Sigmoid colon (tissue), 6 donors: ENCODE measurements at regions not wholly inside any gene's neighbourhood (a gene's known extent, or its start where the extent isn't known, plus 50 kb on each side); places are given as distances from the start of the nearest gene placed in this dataset.

Experiments
- DNase-seq: peaks from one replicate; pipeline ENCODE4 v3.0.0-alpha.2; 2019
- H3K27ac ChIP-seq, 4 donors: fragments of 200-600 bp; sonication (generic); one replicate each; pipeline ENCODE4 v1.5.1; 2016 to 2019; ENCODE audit warnings: mild to moderate bottlenecking in 1 of 4
- H3K27me3 ChIP-seq, 3 donors: fragments of 200-600 bp; sonication (generic); one replicate each; pipeline ENCODE4 v1.5.1; 2019; ENCODE audit warnings: mild to moderate bottlenecking in 1 of 3
- H3K36me3 ChIP-seq, 4 donors: fragments of 200-600 bp; sonication (generic); one replicate each; pipeline ENCODE4 v1.5.1; 2016 to 2019
- H3K4me1 ChIP-seq, 4 donors: fragments of 200-600 bp; sonication (generic); one replicate each; pipeline ENCODE4 v1.5.1; 2017 to 2019
- H3K4me3 ChIP-seq, 4 donors: fragments of 200-600 bp; sonication (generic); one replicate each; pipeline ENCODE4 v1.5.1; 2017 to 2019; ENCODE audit warnings: mild to moderate bottlenecking in 2 of 4, moderate library complexity in 1 of 4
- H3K9me3 ChIP-seq, 4 donors: fragments of 200-600 bp in 3 of 4; sonication (generic) in 3 of 4; one replicate each; pipeline versions ENCODE4 v1.5.1 to v1.6.1; 2013 to 2019
- EP300 ChIP-seq, 4 donors: sonication (generic); formaldehyde crosslinking; IDR thresholded peaks; one replicate each; pipeline ENCODE4 v1.6.1; 2017; ENCODE audit warnings: antibody characterized with exemption in 4 of 4
- POLR2A ChIP-seq, 2 donors: fragments of 450-650 bp; IDR thresholded peaks; one replicate each; pipeline ENCODE4 v1.6.1; 2016; ENCODE audit warnings: antibody characterized with exemption in 2 of 2, mild to moderate bottlenecking in 2 of 2, moderate library complexity in 2 of 2
- POLR2AphosphoS5 ChIP-seq, 4 donors: sonication (generic); formaldehyde crosslinking; IDR thresholded peaks; one replicate each; pipeline ENCODE4 v1.6.1; 2017; ENCODE audit warnings: antibody characterized with exemption in 4 of 4
- WGBS, 2 donors: extraction: QIAGEN DNeasy Blood & Tissue Kit; methylation state at CpG; one replicate each; pipeline ENCODE4 v1.1.7; 2013; 5-methylcytosine and 5-hydroxymethylcytosine counted together
- intact Hi-C: fragments of 100-400 bp; cut with DNase I; formaldehyde crosslinking; loops from one replicate; pipeline ENCODE4 v1.15.1; 2023
- TF ChIP-seq, protein P1 (sequence below), 4 experiments: fragments of 450-650 bp in 3 of 4; fragments of 200-600 bp in 1 of 4; IDR thresholded peaks; one replicate each; pipeline ENCODE4 v1.5.1; 2016 to 2019; ENCODE audit warnings: antibody characterized with exemption in 4 of 4, mild to moderate bottlenecking in 3 of 4, moderate library complexity in 2 of 4
- donor health status: healthy with polysubstance abuse.
- donor health status: healthy.

- H3K4me1 ChIP-seq = no peaks in the 10 kb centered on the region
- no peak for DNase-seq
- whole genome bisulfite sequencing, 2 donors = 20 to 66% methylated on average over 3 of the region's 3 CpGs
- no peaks in the 10 kb centered on the region for H3K36me3 ChIP-seq
- H3K9me3 ChIP-seq = no peaks in the 10 kb centered on the region
- TF ChIP-seq POLR2AphosphoS5 (IDR thresholded peaks at IDR 0.05) (no peak), POLR2A (IDR thresholded peaks at IDR 0.05) (no peak), EP300 (IDR thresholded peaks at IDR 0.05) (no peak)
- TF ChIP-seq, protein P1, sequence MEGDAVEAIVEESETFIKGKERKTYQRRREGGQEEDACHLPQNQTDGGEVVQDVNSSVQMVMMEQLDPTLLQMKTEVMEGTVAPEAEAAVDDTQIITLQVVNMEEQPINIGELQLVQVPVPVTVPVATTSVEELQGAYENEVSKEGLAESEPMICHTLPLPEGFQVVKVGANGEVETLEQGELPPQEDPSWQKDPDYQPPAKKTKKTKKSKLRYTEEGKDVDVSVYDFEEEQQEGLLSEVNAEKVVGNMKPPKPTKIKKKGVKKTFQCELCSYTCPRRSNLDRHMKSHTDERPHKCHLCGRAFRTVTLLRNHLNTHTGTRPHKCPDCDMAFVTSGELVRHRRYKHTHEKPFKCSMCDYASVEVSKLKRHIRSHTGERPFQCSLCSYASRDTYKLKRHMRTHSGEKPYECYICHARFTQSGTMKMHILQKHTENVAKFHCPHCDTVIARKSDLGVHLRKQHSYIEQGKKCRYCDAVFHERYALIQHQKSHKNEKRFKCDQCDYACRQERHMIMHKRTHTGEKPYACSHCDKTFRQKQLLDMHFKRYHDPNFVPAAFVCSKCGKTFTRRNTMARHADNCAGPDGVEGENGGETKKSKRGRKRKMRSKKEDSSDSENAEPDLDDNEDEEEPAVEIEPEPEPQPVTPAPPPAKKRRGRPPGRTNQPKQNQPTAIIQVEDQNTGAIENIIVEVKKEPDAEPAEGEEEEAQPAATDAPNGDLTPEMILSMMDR (IDR thresholded peaks at IDR 0.05) = no peak
- H3K27ac ChIP-seq = no peak overlapping the region
- H3K4me3 ChIP-seq = no peak overlapping the region
- no peaks in the 10 kb centered on the region for H3K27me3 ChIP-seq
- intact Hi-C loops = no loop called here
Measured at GRCh38 chr12:25761356-25761755, 197.1 kb upstream of the RASSF8 start.

DNA sequence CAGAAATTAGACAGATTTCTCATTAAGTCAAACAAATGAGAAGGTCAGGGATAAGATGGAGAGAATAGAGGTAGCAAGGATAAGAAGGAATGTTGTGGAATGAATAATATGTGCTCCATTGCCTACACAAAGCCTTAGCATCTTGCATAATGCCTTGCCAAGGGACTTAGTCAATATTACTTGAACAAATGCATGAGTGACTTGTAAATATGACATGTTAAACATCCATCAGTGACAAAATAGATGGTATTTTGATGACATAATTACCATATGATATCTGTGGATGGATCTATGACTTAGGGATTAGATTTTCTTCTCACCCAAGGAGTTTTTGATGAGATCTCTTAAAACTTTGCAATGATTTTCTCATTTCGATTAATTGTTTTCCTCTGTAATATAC lies 194.1 kb upstream of the RASSF8 start:
- DNase-seq = no peak
- no peaks in the 10 kb centered on the region for H3K27me3 ChIP-seq
- no peaks in the 10 kb centered on the region for H3K4me1 ChIP-seq
- no peaks in the 10 kb centered on the region for H3K36me3 ChIP-seq
- 94 to 97% methylated on average over 1 of the region's 1 CpG for WGBS, 2 donors
- TF ChIP-seq, protein P1 (IDR thresholded peaks at IDR 0.05) = no peak
- intact Hi-C loops = no loop called here
- H3K4me3 ChIP-seq = no peak overlapping the region
- no peak overlapping the region for H3K27ac ChIP-seq
- H3K9me3 ChIP-seq = no peaks in the 10 kb centered on the region

DNA sequence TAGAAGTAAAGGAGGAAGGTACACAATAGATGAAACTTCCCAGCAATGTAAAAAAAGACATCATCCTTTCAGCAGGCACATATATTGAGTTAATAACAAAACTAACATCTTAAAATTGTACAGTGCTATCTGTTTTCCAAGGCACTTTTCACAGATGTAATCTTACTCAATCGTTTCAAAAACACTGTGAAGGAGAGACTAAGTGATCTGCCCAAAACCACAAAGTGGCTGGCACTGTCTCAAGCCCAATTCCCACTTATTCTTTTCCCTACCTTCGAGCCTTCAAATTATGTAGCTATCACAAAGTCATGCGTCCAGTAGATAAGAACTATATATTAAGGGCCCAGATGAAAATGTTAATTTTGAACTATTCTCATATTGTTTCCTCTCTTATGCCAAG lies 193.6 kb upstream of the RASSF8 start:
- no peak for DNase-seq
- H3K9me3 ChIP-seq = no peaks in the 10 kb centered on the region
- no peaks in the 10 kb centered on the region for H3K4me1 ChIP-seq
- intact Hi-C loops = no loop called here
- no peak overlapping the region for H3K4me3 ChIP-seq
- WGBS, 2 donors = 55 to 62% methylated on average over 3 of the region's 3 CpGs
- no peaks in the 10 kb centered on the region for H3K27me3 ChIP-seq
- no peak overlapping the region for H3K27ac ChIP-seq
- H3K36me3 ChIP-seq = no peaks in the 10 kb centered on the region
- TF ChIP-seq, protein P1 (IDR thresholded peaks at IDR 0.05) = no peak
- TF ChIP-seq POLR2AphosphoS5 (IDR thresholded peaks at IDR 0.05) (no peak), EP300 (IDR thresholded peaks at IDR 0.05) (no peak), POLR2A (IDR thresholded peaks at IDR 0.05) (no peak)

DNA sequence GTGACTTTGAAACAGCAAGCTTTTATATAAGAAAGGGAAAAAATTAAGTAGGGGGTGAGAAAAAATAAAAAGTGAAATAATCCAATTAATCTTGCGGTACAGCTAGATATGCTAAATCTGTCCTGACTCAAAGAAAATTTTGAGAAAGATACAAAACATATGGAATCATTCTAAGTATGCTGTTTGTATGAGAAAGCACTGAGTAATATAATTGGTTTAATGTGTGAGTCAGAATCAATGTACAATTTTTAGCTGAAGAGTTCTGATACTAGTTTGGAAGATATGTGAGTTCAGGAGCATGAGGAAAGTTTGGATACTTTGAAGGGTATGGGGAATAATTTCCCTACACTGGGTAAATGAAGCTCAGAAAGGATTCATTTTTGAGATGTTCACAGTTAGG lies 190.9 kb upstream of the RASSF8 start:
- WGBS, 2 donors = 91 to 95% methylated on average over 1 of the region's 1 CpG
- intact Hi-C loops = no loop called here
- TF ChIP-seq EP300 (IDR thresholded peaks at IDR 0.05) (no peak), POLR2A (IDR thresholded peaks at IDR 0.05) (no peak), POLR2AphosphoS5 (IDR thresholded peaks at IDR 0.05) (no peak)
- TF ChIP-seq, protein P1 (IDR thresholded peaks at IDR 0.05) = no peak
- Histone ChIP-seq H3K36me3 (no peaks in the 10 kb centered on the region), H3K4me3 (no peak overlapping the region), H3K4me1 (no peaks in the 10 kb centered on the region), H3K9me3 (no peaks in the 10 kb centered on the region), H3K27ac (no peak overlapping the region), H3K27me3 (no peaks in the 10 kb centered on the region)
- DNase-seq = no peak

DNA sequence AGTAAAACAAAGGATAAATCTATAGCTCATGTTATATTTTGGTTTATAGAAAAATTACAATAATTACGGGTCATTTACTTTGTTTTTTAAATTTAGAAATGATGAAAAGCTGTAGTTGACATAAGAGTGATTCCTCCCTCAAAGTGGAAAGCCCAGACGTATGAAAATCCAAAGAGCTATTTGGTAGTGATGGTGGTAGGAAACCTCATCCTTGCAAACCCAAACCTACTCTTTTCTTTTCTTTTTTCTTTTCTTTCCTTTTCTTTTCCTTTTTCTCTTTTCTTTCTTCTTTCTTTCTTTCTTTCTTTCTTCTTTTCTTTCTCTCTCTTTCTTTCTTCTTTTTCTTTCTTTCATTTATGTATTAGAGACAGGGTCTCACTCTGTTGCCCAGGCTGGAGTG lies 190.3 kb upstream of the RASSF8 start:
- H3K9me3 ChIP-seq = no peaks in the 10 kb centered on the region
- intact Hi-C loops = no loop called here
- 86 to 88% methylated on average over 2 of the region's 2 CpGs for whole genome bisulfite sequencing, 2 donors

More for the DNA sequence above, 190.3 kb upstream of the RASSF8 start:
- no peak for DNase-seq
- TF ChIP-seq POLR2A (IDR thresholded peaks at IDR 0.05) (no peak), POLR2AphosphoS5 (IDR thresholded peaks at IDR 0.05) (no peak), EP300 (IDR thresholded peaks at IDR 0.05) (no peak)
- TF ChIP-seq, protein P1 (IDR thresholded peaks at IDR 0.05) = no peak
- Histone ChIP-seq H3K4me1 (no peaks in the 10 kb centered on the region), H3K27ac (no peak overlapping the region), H3K27me3 (no peaks in the 10 kb centered on the region), H3K36me3 (no peaks in the 10 kb centered on the region), H3K4me3 (no peak overlapping the region)
